Immature natural killer cell (primary cell): ENCODE measurements at regions not wholly inside any gene's neighbourhood (a gene's known extent, or its start where the extent isn't known, plus 50 kb on each side); places are given as distances from the start of the nearest gene placed in this dataset.

Experiments used
- DNase-seq, 3 donors: peaks; one replicate each; pipeline ENCODE4 v3.0.0; 2022; ENCODE audit warnings: mixed read lengths in 1 of 3
- H3K27ac Mint-ChIP-seq, 6 donors: one replicate each; pipeline ENCODE4 v1.8.0; 2020; ENCODE audit warnings: mixed read lengths in 6 of 6, mild to moderate bottlenecking in 5 of 6, inconsistent platforms in 4 of 6, moderate library complexity in 3 of 6
- H3K27me3 Mint-ChIP-seq, 3 donors: one replicate each; pipeline ENCODE4 v1.8.0; 2020 to 2021; ENCODE audit warnings: low read depth in 3 of 3, mild to moderate bottlenecking in 3 of 3, mixed read lengths in 3 of 3, moderate library complexity in 3 of 3, inconsistent platforms in 1 of 3
- H3K36me3 Mint-ChIP-seq, 3 donors: one replicate each; pipeline ENCODE4 v1.8.0; 2020; ENCODE audit warnings: mixed read lengths in 3 of 3, inconsistent platforms in 2 of 3, mild to moderate bottlenecking in 2 of 3
- H3K4me1 Mint-ChIP-seq, 2 donors: one replicate each; pipeline ENCODE4 v1.8.0; 2020; ENCODE audit warnings: inconsistent platforms in 2 of 2, mild to moderate bottlenecking in 2 of 2, mixed read lengths in 2 of 2, moderate library complexity in 1 of 2
- H3K4me3 Mint-ChIP-seq, 5 donors: one replicate each; pipeline ENCODE4 v1.8.0; 2020; ENCODE audit warnings: mild to moderate bottlenecking in 5 of 5, mixed read lengths in 5 of 5, inconsistent platforms in 3 of 5, moderate library complexity in 3 of 5
- H3K9me3 Mint-ChIP-seq, 6 donors: one replicate each; pipeline ENCODE4 v1.8.0; 2020; ENCODE audit warnings: mild to moderate bottlenecking in 6 of 6, mixed read lengths in 6 of 6, inconsistent platforms in 4 of 6, moderate library complexity in 3 of 6

DNA sequence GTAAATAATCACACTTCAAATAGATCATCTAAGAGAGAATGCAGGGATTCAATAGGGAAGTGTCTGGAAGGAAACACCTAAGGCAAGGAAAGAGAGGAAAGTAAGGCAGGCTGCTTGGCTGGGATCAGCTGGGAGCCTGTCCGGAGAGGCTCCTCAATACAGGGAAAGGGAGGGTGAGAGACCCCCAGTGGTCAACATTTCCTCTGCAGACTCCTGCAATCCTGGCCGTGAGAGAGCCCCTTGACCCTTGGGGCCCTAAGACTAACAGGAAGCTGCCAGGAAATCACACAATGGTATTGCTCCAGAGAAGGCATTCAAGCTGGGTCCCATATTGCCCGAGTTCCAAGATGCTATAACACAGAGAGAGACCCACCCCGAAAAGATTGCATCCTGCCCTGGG, 549.4 kb downstream of the NYAP2 start:
- Mint-ChIP-seq H3K27me3 (peaks cover 0 to 2% (median 0%) of the 10 kb centered on the region in 3 donors), H3K36me3 (peaks cover 0 to 4% (median 0%) of the 10 kb centered on the region in 3 donors)
- DNase-seq = no peak

DNA sequence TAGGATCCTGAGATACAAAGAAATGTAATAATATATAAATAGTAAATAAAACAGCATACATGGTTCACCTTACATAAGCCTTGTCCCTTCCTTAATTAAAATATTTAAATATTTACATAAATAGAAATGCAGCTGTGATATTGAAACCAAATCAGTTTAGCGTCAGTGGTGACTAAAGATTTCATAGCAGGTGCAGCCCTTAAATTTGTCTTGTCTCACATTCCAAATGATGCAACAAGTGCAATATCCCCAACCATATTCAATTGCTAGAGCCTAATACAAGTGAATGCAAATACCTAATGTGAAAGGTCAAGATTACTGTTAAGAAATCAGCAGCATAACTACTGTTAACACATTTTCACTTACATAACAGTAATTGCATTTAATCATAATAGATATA, 539.5 kb downstream of the NYAP2 start:
- DNase-seq = no peak
- Mint-ChIP-seq H3K4me1 (no peaks in the 10 kb centered on the region), H3K9me3 (peaks cover 0 to 24% (median 5%) of the 10 kb centered on the region in 6 donors), H3K36me3 (no peaks in the 10 kb centered on the region), H3K27ac (no peak overlapping the region), H3K27me3 (peaks cover 0 to 1% (median 0%) of the 10 kb centered on the region in 3 donors), H3K4me3 (no peak overlapping the region)

More for the DNA sequence above, 549.4 kb downstream of the NYAP2 start:
- Mint-ChIP-seq H3K9me3 (peaks cover 18 to 40% (median 23%) of the 10 kb centered on the region in 6 donors), H3K4me1 (no peaks in the 10 kb centered on the region), H3K27ac (no peak overlapping the region), H3K4me3 (no peak overlapping the region)

DNA sequence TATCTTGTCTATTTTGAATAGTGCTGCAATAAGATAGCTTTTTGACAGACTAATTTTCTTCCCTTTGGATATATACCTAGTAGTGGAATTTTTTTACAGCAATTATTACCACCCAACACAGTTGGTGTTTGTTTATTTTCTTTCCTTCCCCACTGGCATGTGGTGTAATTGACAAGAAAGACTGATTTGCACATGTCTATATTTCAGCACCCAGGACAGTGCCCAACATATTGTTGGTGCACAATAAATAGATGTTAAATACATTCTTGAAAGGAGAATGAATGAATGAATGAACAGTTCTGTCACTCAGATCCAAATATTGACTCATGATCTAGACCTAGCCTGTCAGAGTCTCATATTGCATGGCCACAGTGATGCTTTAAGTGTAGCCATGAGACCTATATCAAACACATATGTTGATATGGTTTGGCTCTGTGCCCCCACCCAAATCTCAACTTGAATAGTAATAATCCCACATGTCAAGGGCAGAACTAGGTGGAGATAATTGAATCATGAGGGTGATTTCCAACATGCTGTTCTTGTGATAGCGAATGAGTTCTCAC, 538.2 kb downstream of the NYAP2 start:
- no peak overlapping the region for H3K4me3 Mint-ChIP-seq
- no peak for DNase-seq
- no peaks in the 10 kb centered on the region for H3K4me1 Mint-ChIP-seq
- H3K27me3 Mint-ChIP-seq = peaks cover 0 to 1% (median 0%) of the 10 kb centered on the region in 3 donors
- no peaks in the 10 kb centered on the region for H3K36me3 Mint-ChIP-seq
- H3K9me3 Mint-ChIP-seq = peaks cover 0 to 24% (median 6%) of the 10 kb centered on the region in 6 donors
- H3K27ac Mint-ChIP-seq = no peak overlapping the region

- H3K27me3 Mint-ChIP-seq = peaks cover 0 to 1% (median 0%) of the 10 kb centered on the region in 3 donors
- H3K36me3 Mint-ChIP-seq = no peaks in the 10 kb centered on the region
- no peak overlapping the region for H3K27ac Mint-ChIP-seq
- no peaks in the 10 kb centered on the region for H3K4me1 Mint-ChIP-seq
- no peak overlapping the region for H3K4me3 Mint-ChIP-seq
- H3K9me3 Mint-ChIP-seq = peaks cover 0 to 21% (median 6%) of the 10 kb centered on the region in 6 donors
- DNase-seq = no peak
These were observed 533.4 kb downstream of the NYAP2 start for GRCh38 chr2:225932811-225933413.

GRCh38 chr2:225930687-225931086, 531.2 kb downstream of the NYAP2 start:
- H3K36me3 Mint-ChIP-seq = no peaks in the 10 kb centered on the region
- peaks cover 0 to 8% (median 4%) of the 10 kb centered on the region in 6 donors for H3K9me3 Mint-ChIP-seq
- DNase-seq = no peak
- H3K4me3 Mint-ChIP-seq = no peak overlapping the region
- no peaks in the 10 kb centered on the region for H3K4me1 Mint-ChIP-seq
- H3K27me3 Mint-ChIP-seq = no peaks in the 10 kb centered on the region
- H3K27ac Mint-ChIP-seq = no peak overlapping the region

GRCh38 chr2:225920621-225921220, 521.2 kb downstream of the NYAP2 start:
- no peak for DNase-seq
- no peak overlapping the region for H3K27ac Mint-ChIP-seq
- no peaks in the 10 kb centered on the region for H3K27me3 Mint-ChIP-seq

DNA sequence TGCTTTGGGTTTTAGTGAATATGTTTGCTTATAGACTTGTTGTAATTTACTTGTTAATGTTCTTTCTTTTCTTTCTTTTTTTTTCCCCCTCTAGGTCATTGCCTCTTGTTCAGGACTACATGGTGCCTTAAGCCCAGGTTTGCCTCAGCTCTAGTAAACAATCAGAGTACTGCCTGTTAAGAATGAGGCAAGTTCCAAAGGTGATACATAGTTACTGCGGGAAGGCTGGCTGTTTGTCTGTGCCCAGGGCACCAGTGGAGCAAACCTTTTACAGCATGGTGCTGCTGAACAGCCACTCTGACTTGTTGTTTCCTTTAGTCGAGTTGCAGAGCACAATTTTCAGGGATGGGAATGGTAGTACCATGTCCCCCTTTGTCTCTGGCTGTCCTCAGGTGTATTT, 517.2 kb downstream of the NYAP2 start:
- Mint-ChIP-seq H3K36me3 (no peaks in the 10 kb centered on the region), H3K4me1 (no peaks in the 10 kb centered on the region), H3K27me3 (no peaks in the 10 kb centered on the region), H3K9me3 (peaks cover 1 to 23% (median 9%) of the 10 kb centered on the region in 6 donors), H3K27ac (no peak overlapping the region), H3K4me3 (no peak overlapping the region)
- no peak for DNase-seq

More at GRCh38 chr2:225920621-225921220, 521.2 kb downstream of the NYAP2 start:
- H3K4me1 Mint-ChIP-seq = no peaks in the 10 kb centered on the region
- H3K4me3 Mint-ChIP-seq = no peak overlapping the region
- peaks cover 0 to 28% (median 7%) of the 10 kb centered on the region in 6 donors for H3K9me3 Mint-ChIP-seq
- H3K36me3 Mint-ChIP-seq = no peaks in the 10 kb centered on the region

- no peak for DNase-seq
- Mint-ChIP-seq H3K36me3 (no peaks in the 10 kb centered on the region), H3K4me1 (no peaks in the 10 kb centered on the region), H3K4me3 (no peak overlapping the region), H3K27me3 (peaks cover 0 to 2% (median 0%) of the 10 kb centered on the region in 3 donors), H3K27ac (no peak overlapping the region), H3K9me3 (peaks cover 0 to 14% (median 4%) of the 10 kb centered on the region in 6 donors)
These were observed 511.5 kb downstream of the NYAP2 start for GRCh38 chr2:225911019-225911418.

DNA sequence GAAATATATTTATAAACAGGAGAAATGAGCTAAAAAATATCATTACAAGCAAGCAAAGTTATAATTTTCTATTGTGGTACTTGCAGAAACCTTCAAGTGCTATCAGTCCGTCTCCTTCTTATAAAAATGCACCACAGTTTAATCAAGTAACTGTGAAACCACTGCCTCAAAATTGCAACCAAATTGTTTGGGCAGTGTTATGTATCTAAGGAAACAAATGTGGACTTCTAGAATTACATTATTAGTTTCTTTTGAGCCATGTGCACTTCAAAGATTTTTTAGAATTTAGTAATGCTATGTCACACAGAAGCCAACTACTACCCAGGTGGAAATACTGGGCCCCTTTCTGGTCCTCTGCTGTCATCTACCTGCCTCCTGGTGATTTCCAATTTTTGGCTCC, 495.6 kb downstream of the NYAP2 start:
- Mint-ChIP-seq H3K27ac (no peak overlapping the region), H3K9me3 (peaks cover 0 to 7% (median 1%) of the 10 kb centered on the region in 6 donors), H3K4me1 (no peaks in the 10 kb centered on the region)

DNA sequence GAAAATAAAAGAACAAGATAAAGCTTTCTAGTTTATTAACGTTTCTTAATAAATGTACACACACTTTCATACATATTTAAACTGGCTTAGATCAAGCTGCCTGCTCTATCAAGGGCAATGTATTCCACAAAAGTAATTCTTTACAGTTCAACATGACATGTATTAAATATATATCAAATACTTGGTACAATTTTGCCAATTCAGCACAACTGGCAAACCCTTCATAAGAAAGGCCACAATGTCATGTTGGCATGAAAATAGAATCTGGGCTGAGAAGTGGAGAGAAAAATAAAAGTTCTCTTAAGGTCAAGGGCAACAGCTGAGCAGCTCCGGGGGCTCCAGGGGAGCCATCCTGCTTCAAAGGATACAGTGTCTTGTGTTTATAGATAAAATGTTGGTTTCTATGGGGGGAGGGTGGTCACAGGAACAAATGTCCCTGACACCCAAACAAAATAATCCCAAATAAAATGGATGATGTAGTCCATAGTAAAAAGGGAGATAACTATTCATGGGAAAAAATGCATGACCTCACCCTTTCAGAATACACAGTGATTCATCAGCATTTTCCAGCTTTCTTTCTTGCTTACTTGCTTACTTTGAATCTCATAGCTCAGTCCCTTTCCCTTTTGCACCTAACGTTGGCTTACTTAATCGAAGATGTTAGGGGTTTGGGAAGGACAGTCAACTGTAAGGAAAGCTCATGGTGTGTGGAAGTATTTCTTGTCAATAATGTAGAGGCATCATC, 494.9 kb downstream of the NYAP2 start:
- Mint-ChIP-seq H3K4me1 (no peaks in the 10 kb centered on the region), H3K27me3 (peaks cover 0 to 3% (median 0%) of the 10 kb centered on the region in 3 donors), H3K9me3 (peaks cover 0 to 6% (median 1%) of the 10 kb centered on the region in 6 donors), H3K4me3 (no peak overlapping the region), H3K36me3 (no peaks in the 10 kb centered on the region), H3K27ac (no peak overlapping the region)
- DNase-seq = no peak

More for the DNA sequence above, 495.6 kb downstream of the NYAP2 start:
- Mint-ChIP-seq H3K36me3 (no peaks in the 10 kb centered on the region), H3K27me3 (peaks cover 0 to 3% (median 0%) of the 10 kb centered on the region in 3 donors), H3K4me3 (no peak overlapping the region)
- no peak for DNase-seq

DNA sequence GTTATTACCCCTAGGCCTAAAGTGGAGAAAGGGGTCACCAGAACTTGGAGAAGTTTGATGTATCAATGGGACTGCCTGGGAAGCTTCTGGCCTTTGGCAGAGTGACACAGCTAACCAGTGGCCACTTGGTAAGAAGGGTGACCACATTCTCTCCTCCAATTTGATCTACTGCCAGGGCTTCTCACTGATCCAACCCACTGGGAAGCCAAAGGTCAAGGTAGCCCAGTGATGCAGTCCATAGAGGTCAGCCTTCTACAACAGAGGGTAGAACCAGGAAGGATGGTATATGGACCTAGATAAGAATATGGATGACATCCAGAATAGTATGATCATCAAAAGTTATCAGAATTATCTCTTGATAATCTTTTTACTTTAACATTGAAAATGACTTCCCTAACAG, 493.6 kb downstream of the NYAP2 start:
- Mint-ChIP-seq H3K4me3 (no peak overlapping the region), H3K27me3 (peaks cover 0 to 2% (median 0%) of the 10 kb centered on the region in 3 donors), H3K36me3 (no peaks in the 10 kb centered on the region), H3K4me1 (no peaks in the 10 kb centered on the region), H3K27ac (no peak overlapping the region), H3K9me3 (peaks cover 0 to 6% (median 0%) of the 10 kb centered on the region in 6 donors)
- DNase-seq = no peak

GRCh38 chr2:225891771-225892170, 492.3 kb downstream of the NYAP2 start:
- Mint-ChIP-seq H3K27me3 (peaks cover 0 to 2% (median 0%) of the 10 kb centered on the region in 3 donors), H3K4me3 (no peak overlapping the region), H3K36me3 (no peaks in the 10 kb centered on the region), H3K27ac (no peak overlapping the region), H3K9me3 (peaks cover 0 to 1% (median 0%) of the 10 kb centered on the region in 6 donors), H3K4me1 (no peaks in the 10 kb centered on the region)
- DNase-seq = no peak

DNA sequence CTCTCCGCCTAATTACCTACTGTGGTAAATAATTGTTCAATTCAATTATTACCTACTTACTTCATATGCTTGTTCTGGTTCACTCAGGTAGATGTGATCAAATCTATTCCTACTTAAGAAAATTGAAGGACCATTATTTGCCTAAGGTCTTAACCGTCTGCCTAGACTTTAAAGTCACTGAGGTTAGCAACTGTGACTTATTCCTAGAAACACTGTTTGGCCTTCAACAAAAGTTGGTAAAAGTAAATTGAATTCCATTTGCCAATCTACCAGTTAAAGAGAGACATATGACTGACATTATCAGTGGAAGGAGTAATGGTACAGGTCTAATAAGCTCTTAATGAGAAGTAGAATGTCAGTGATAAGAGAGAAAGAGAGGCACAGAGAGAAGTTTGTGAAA, 491.5 kb downstream of the NYAP2 start:
- Mint-ChIP-seq H3K27me3 (peaks cover 0 to 2% (median under 1%) of the 10 kb centered on the region in 3 donors), H3K27ac (no peak overlapping the region), H3K9me3 (peaks cover 0 to 5% (median 0%) of the 10 kb centered on the region in 6 donors), H3K4me1 (no peaks in the 10 kb centered on the region), H3K36me3 (no peaks in the 10 kb centered on the region), H3K4me3 (no peak overlapping the region)
- DNase-seq = no peak

DNA sequence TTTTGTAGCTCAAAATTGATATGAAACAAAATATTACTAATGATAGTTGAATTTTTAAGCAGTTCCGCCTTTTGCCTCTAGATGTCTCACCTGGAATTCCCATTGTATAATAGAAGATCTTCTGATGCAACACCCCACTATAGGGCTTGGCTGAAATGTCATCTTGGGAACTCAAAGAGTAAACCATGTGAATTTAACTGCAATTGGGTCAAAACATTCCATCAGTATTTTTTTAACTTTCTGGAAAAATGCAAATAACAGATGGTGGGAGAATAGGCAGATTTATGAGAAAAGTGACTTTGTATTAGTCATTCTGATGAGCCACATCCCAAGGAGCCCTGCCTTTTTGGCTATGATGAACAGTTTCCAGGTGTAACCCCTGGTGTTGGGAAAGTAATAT, 489.9 kb downstream of the NYAP2 start:
- H3K9me3 Mint-ChIP-seq = peaks cover 0 to 5% (median 0%) of the 10 kb centered on the region in 6 donors
- H3K4me1 Mint-ChIP-seq = no peaks in the 10 kb centered on the region
- no peak for DNase-seq
- no peak overlapping the region for H3K27ac Mint-ChIP-seq
- H3K27me3 Mint-ChIP-seq = peaks cover 0 to 2% (median 2%) of the 10 kb centered on the region in 3 donors
- no peak overlapping the region for H3K4me3 Mint-ChIP-seq
- H3K36me3 Mint-ChIP-seq = no peaks in the 10 kb centered on the region
